ENCODE measurements at regions not wholly inside any gene's neighbourhood (a gene's known extent, or its start where the extent isn't known, plus 50 kb on each side); places are given as distances from the start of the nearest gene placed in this dataset.

- DNase-seq, result no peak
- ATAC-seq, result no peak
- intact Hi-C loops (cut with DNase I, micrococcal nuclease), result no loop called here
These were observed 373.2 kb downstream of the SLC4A3 start for GRCh38 chr2:220000586-220000985.

- ATAC-seq (no peak), DNase-seq (no peak)
- intact Hi-C loops (cut with DNase I, micrococcal nuclease), result no loop called here
These were observed 374.3 kb downstream of the SLC4A3 start for GRCh38 chr2:220001751-220002150.

- no peak for ATAC-seq
- DNase-seq, result no peak
These were observed 374.8 kb downstream of the SLC4A3 start for GRCh38 chr2:220002251-220002650.

GRCh38 chr2:220002699-220003098 is 375.3 kb downstream of the SLC4A3 start:
- intact Hi-C loops (cut with DNase I, micrococcal nuclease), result no loop called here
- no peak for DNase-seq
- no peak for ATAC-seq

More at GRCh38 chr2:220002251-220002650, 374.8 kb downstream of the SLC4A3 start:
- intact Hi-C loops (cut with DNase I, micrococcal nuclease), result no loop called here

GRCh38 chr2:220005362-220005761 is 377.9 kb downstream of the SLC4A3 start:
- no peak for ATAC-seq
- DNase-seq, result no peak
- intact Hi-C loops (cut with DNase I, micrococcal nuclease), result no loop called here

- intact Hi-C loops (cut with DNase I, micrococcal nuclease), result no loop called here
- DNase-seq, result no peak
These were observed 378.8 kb downstream of the SLC4A3 start for GRCh38 chr2:220006152-220006621.

GRCh38 chr2:220011859-220012258 is 384.4 kb downstream of the SLC4A3 start:
- ATAC-seq (no peak), DNase-seq (no peak)
- intact Hi-C loops (cut with DNase I, micrococcal nuclease), result no loop called here

More at GRCh38 chr2:220006152-220006621, 378.8 kb downstream of the SLC4A3 start:
- ATAC-seq, result no peak

GRCh38 chr2:220014961-220015360 is 387.5 kb downstream of the SLC4A3 start:
- no peak for DNase-seq
- intact Hi-C loops (cut with DNase I, micrococcal nuclease), result no loop called here
- no peak for ATAC-seq

GRCh38 chr2:220015576-220015975 is 388.1 kb downstream of the SLC4A3 start:
- ATAC-seq (no peak), DNase-seq (no peak)
- intact Hi-C loops (cut with DNase I, micrococcal nuclease), result no loop called here

- DNase-seq, result no peak
- no peak for ATAC-seq
- intact Hi-C loops (cut with DNase I, micrococcal nuclease), result no loop called here
These were observed 397.8 kb downstream of the SLC4A3 start for GRCh38 chr2:220025207-220025606.

- no peak for DNase-seq
- intact Hi-C loops (cut with DNase I, micrococcal nuclease), result no loop called here
- no peak for ATAC-seq
These were observed 401.6 kb downstream of the SLC4A3 start for GRCh38 chr2:220029013-220029412.

- DNase-seq (no peak), ATAC-seq (no peak)
- intact Hi-C loops (cut with DNase I, micrococcal nuclease), result no loop called here
These were observed 406.1 kb downstream of the SLC4A3 start for GRCh38 chr2:220033546-220033945.

- intact Hi-C loops (cut with DNase I, micrococcal nuclease), result no loop called here
- ATAC-seq (no peak), DNase-seq (no peak)
These were observed 407.1 kb downstream of the SLC4A3 start for GRCh38 chr2:220034426-220035130.

GRCh38 chr2:220036431-220036830 is 409.0 kb downstream of the SLC4A3 start:
- intact Hi-C loops (cut with DNase I, micrococcal nuclease), result no loop called here
- no peak for ATAC-seq
- DNase-seq, result no peak

- ATAC-seq (no peak), DNase-seq (no peak)
- intact Hi-C loops (cut with DNase I, micrococcal nuclease), result no loop called here
These were observed 412.9 kb downstream of the SLC4A3 start for GRCh38 chr2:220040346-220040745.

GRCh38 chr2:220041447-220041846 is 414.0 kb downstream of the SLC4A3 start:
- intact Hi-C loops (cut with DNase I, micrococcal nuclease), result no loop called here
- no peak for DNase-seq
- ATAC-seq, result no peak

GRCh38 chr2:220043155-220043989 is 415.9 kb downstream of the SLC4A3 start:
- ATAC-seq, result no peak
- intact Hi-C loops (cut with DNase I, micrococcal nuclease), result no loop called here

GRCh38 chr2:220043990-220044335 is 416.5 kb downstream of the SLC4A3 start:
- ATAC-seq (no peak), DNase-seq (no peak)
- intact Hi-C loops (cut with DNase I, micrococcal nuclease), result no loop called here

More at GRCh38 chr2:220043155-220043989, 415.9 kb downstream of the SLC4A3 start:
- DNase-seq, result no peak

- ATAC-seq, result no peak
- intact Hi-C loops (cut with DNase I, micrococcal nuclease), result no loop called here
- no peak for DNase-seq
These were observed 417.0 kb downstream of the SLC4A3 start for GRCh38 chr2:220044383-220044782.

- no peak for ATAC-seq
- intact Hi-C loops (cut with DNase I, micrococcal nuclease), result no loop called here
- DNase-seq, result no peak
These were observed 419.1 kb downstream of the SLC4A3 start for GRCh38 chr2:220046507-220046906.
